WTC11 (cell line): ENCODE measurements at regions not wholly inside any gene's neighbourhood (a gene's known extent, or its start where the extent isn't known, plus 50 kb on each side); places are given as distances from the start of the nearest gene placed in this dataset.

ENCODE experiments used
- ATAC-seq: fragments of 200-7000 bp; cut with Tn5 transposase; 2 replicates; pipeline ENCODE4 v1.10.0; 2021; ENCODE audit warnings: mild to moderate bottlenecking, moderate library complexity
- CTCF ChIA-PET: fragments of 300-600 bp; sonication (Branson Sonifier 250); formaldehyde crosslinking; loops from one replicate; lab custom pipeline; 2021; ENCODE audit warnings: antibody characterized with exemption; lab: Charles Lee
- POLR2A ChIA-PET: fragments of 350-600 bp; sonication (Branson Sonifier 250); formaldehyde crosslinking; loops from one replicate; lab custom pipeline; 2021; ENCODE audit warnings: antibody characterized with exemption; lab: Charles Lee
- DNase-seq: peaks from one replicate; pipeline ENCODE4 v3.0.0; 2021; ENCODE audit warnings: low spot score
- H3K27ac Mint-ChIP-seq: 2 replicates; pipeline ENCODE4 v1.8.0; 2021; ENCODE audit warnings: mixed read lengths
- H3K27me3 Mint-ChIP-seq: 2 replicates; pipeline ENCODE4 v1.8.0; 2021; ENCODE audit warnings: low read depth, mild to moderate bottlenecking, moderate library complexity, mixed read lengths
- H3K36me3 Mint-ChIP-seq: 2 replicates; pipeline ENCODE4 v1.8.0; 2021; ENCODE audit warnings: mixed read lengths
- H3K4me1 Mint-ChIP-seq: 2 replicates; pipeline ENCODE4 v1.8.0; 2022; ENCODE audit warnings: mixed read lengths
- H3K4me3 Mint-ChIP-seq: 2 replicates; pipeline ENCODE4 v1.8.0; 2021; ENCODE audit warnings: mild to moderate bottlenecking, moderate library complexity, mixed read lengths
- H3K9me3 Mint-ChIP-seq: 2 replicates; pipeline ENCODE4 v1.8.0; 2021; ENCODE audit warnings: mixed read lengths
- CREM ChIP-seq: sonication (generic); formaldehyde crosslinking; IDR thresholded peaks from 2 replicates; pipeline ENCODE4 v1.8.1; 2022; ENCODE audit warnings: mild to moderate bottlenecking, missing genetic modification reagents, moderate library complexity
- CTCF ChIP-seq: fragments of 200-600 bp; IDR thresholded peaks from 2 replicates; pipeline ENCODE4 v1.8.0; 2022; ENCODE audit warnings: antibody characterized with exemption
- ERG ChIP-seq: fragments of 250-450 bp; sonication (Bioruptor Pico); IDR thresholded peaks from 2 replicates; pipeline ENCODE4 v1.8.0; 2021; ENCODE audit warnings: mild to moderate bottlenecking
- FOXJ3 ChIP-seq: sonication (generic); formaldehyde crosslinking; IDR thresholded peaks from 2 replicates; pipeline ENCODE4 v1.9.0; 2021; ENCODE audit warnings: missing genetic modification reagents, mild to moderate bottlenecking, borderline replicate concordance
- GABPB1 ChIP-seq: sonication (generic); formaldehyde crosslinking; IDR thresholded peaks from 2 replicates; pipeline ENCODE4 v1.8.1; 2023; ENCODE audit warnings: mild to moderate bottlenecking, missing genetic modification reagents
- HMGA2 ChIP-seq: fragments of 250-450 bp; sonication (Bioruptor Pico); IDR thresholded peaks from 2 replicates; pipeline ENCODE4 v1.4.0; 2021; ENCODE audit warnings: mild to moderate bottlenecking, moderate library complexity
- SMAD4 ChIP-seq: sonication (generic); formaldehyde crosslinking; IDR thresholded peaks from 2 replicates; pipeline ENCODE4 v1.8.0; 2022; ENCODE audit warnings: mild to moderate bottlenecking, missing genetic modification reagents
- SOX15 ChIP-seq: fragments of 250-450 bp; sonication (Bioruptor Pico); IDR thresholded peaks from 2 replicates; pipeline ENCODE4 v1.9.0; 2021; ENCODE audit warnings: mild to moderate bottlenecking
- TP53 ChIP-seq: sonication (generic); formaldehyde crosslinking; IDR thresholded peaks from 2 replicates; pipeline ENCODE4 v1.8.1; 2023; ENCODE audit warnings: mild to moderate bottlenecking, missing genetic modification reagents
- ZNF219 ChIP-seq: sonication (generic); formaldehyde crosslinking; IDR thresholded peaks from 2 replicates; pipeline ENCODE4 v1.8.0; 2023; ENCODE audit warnings: missing genetic modification reagents, mild to moderate bottlenecking, borderline replicate concordance
- ZNF232 ChIP-seq: sonication (generic); formaldehyde crosslinking; IDR thresholded peaks from 2 replicates; pipeline ENCODE4 v1.8.0; 2022; ENCODE audit warnings: mild to moderate bottlenecking, missing genetic modification reagents
- ZNF317 ChIP-seq: sonication (generic); formaldehyde crosslinking; IDR thresholded peaks from 2 replicates; pipeline ENCODE4 v1.8.1; 2023; ENCODE audit warnings: low read depth, mild to moderate bottlenecking, moderate library complexity, missing genetic modification reagents, borderline replicate concordance
- ZNF416 ChIP-seq: fragments of 250-450 bp; sonication (Bioruptor Pico); IDR thresholded peaks from 2 replicates; pipeline ENCODE4 v1.9.0; 2021; ENCODE audit warnings: mild to moderate bottlenecking, inconsistent platforms
- ZNF671 ChIP-seq: fragments of 250-450 bp; sonication (Bioruptor Pico); IDR thresholded peaks from 2 replicates; pipeline ENCODE4 v1.8.0; 2021; ENCODE audit warnings: mild to moderate bottlenecking
- TF ChIP-seq, protein P1 (sequence below): fragments of 250-450 bp; sonication (Bioruptor Pico); IDR thresholded peaks from 2 replicates; pipeline ENCODE4 v1.9.0; 2021; ENCODE audit warnings: mild to moderate bottlenecking
- TF ChIP-seq, protein P2 (sequence below): fragments of 250-450 bp; sonication (Bioruptor Pico); IDR thresholded peaks from 2 replicates; pipeline ENCODE4 v1.9.0; 2021; ENCODE audit warnings: moderate library complexity, mild to moderate bottlenecking, inconsistent platforms, borderline replicate concordance
- TF ChIP-seq, protein P3 (sequence below): sonication (generic); formaldehyde crosslinking; IDR thresholded peaks from 2 replicates; pipeline ENCODE4 v1.8.1; 2022; ENCODE audit warnings: mild to moderate bottlenecking, missing genetic modification reagents, moderate library complexity, borderline replicate concordance
- TF ChIP-seq, protein P4 (sequence below): fragments of 250-450 bp; sonication (Bioruptor Pico); IDR thresholded peaks from 2 replicates; pipeline ENCODE4 v2.1.2; 2022; ENCODE audit warnings: mild to moderate bottlenecking, moderate library complexity

- no peak for TF ChIP-seq ZNF416 (CRISPR knock-in tag)
- no peak for TF ChIP-seq SOX15
- TF ChIP-seq, protein P1, sequence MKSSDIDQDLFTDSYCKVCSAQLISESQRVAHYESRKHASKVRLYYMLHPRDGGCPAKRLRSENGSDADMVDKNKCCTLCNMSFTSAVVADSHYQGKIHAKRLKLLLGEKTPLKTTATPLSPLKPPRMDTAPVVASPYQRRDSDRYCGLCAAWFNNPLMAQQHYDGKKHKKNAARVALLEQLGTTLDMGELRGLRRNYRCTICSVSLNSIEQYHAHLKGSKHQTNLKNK (CRISPR knock-in tag), result no peak
- TF ChIP-seq ZNF317 (CRISPR knock-in tag), result no peak
- TF ChIP-seq, all 79 proteins: peak for 0
- H3K9me3 Mint-ChIP-seq, result no peaks in the 10 kb centered on the region
- CTCF ChIA-PET, result interaction anchor here (1.1 to 1.2 kb wide), 2 partner anchors 48 to 69 kb away, joined by 3 read pairs; no protein-coding TSS in a partner anchor
- peaks cover 4% of the 10 kb centered on the region; the same call in 1 of the 2 replicates for H3K27me3 Mint-ChIP-seq
- ATAC-seq (no peak), DNase-seq (no peak)
- no peak overlapping the region for H3K4me3 Mint-ChIP-seq
- H3K27ac Mint-ChIP-seq, result no peak overlapping the region
- 0 out of 2 replicates have a peak, but pooled peaks cover 4% of the 10 kb centered on the region for H3K4me1 Mint-ChIP-seq
- H3K36me3 Mint-ChIP-seq, result no peaks in the 10 kb centered on the region
- POLR2A ChIA-PET, result no interaction called here
Measured at GRCh38 chr5:135272311-135272805, 126.7 kb downstream of the MACROH2A1 start.

DNA sequence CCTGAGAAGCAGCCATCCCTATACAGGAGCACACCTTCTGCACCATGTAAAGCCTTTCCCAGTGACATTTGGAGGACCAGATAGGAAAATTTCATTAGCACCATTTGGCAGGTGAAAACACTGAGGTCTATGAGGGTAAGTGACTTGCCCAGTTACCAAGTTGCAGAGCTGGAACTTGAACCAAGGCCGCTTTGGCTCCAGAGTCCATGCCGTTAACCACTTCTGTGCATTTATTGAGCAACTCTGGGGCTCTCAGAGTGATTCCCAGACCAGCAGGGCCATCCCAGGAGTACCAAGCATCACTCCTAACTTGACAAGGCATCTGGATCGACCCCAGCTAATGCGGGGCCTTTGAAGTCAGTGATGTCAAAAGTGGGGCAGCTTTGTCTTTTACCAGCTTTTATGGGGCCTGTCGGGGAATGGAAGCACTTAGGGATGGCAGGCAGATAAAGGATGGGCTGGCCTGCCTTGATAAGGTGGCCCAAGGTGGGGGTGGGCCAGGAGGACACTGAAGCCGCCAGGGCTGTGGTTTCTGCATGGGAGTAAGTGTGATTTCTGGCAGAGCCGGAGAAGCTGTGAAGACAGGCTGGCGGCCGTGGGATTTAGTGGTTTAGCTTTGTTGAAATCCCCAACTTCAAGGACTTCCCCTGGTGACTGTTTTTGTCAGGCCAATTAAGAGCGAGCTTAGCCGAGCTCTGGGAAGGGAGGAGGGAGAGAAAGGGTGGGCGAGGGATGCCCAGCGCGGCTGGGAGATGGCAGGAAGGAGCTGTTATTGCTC lies 127.3 kb downstream of the MACROH2A1 start:
- DNase-seq (no peak), ATAC-seq (no peak)
- H3K27ac Mint-ChIP-seq, result no peak overlapping the region
- ChIA-PET CTCF (interaction anchor here (1.1 to 1.2 kb wide), 2 partner anchors 48 to 68 kb away, joined by 3 read pairs; no protein-coding TSS in a partner anchor), POLR2A (no interaction called here)
- H3K36me3 Mint-ChIP-seq, result no peaks in the 10 kb centered on the region
- H3K4me3 Mint-ChIP-seq, result no peak overlapping the region
- peaks cover 4% of the 10 kb centered on the region; the same call in 1 of the 2 replicates for H3K27me3 Mint-ChIP-seq
- H3K4me1 Mint-ChIP-seq, result 0 out of 2 replicates have a peak, but pooled peaks cover 4% of the 10 kb centered on the region
- TF ChIP-seq ZNF671, result no peak
- TF ChIP-seq SMAD4 (CRISPR knock-in tag), result no peak
- TF ChIP-seq ZNF232 (CRISPR knock-in tag), result no peak
- TF ChIP-seq, protein P2, sequence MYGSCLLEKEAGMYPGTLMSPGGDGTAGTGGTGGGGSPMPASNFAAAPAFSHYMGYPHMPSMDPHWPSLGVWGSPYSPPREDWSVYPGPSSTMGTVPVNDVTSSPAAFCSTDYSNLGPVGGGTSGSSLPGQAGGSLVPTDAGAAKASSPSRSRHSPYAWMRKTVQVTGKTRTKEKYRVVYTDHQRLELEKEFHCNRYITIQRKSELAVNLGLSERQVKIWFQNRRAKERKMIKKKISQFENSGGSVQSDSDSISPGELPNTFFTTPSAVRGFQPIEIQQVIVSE, result no peak
- no peak for TF ChIP-seq TP53 (CRISPR knock-in tag)
- no peak for TF ChIP-seq GABPB1 (CRISPR knock-in tag)
- no peak for TF ChIP-seq FOXJ3 (CRISPR knock-in tag)
- TF ChIP-seq, protein P1 (CRISPR knock-in tag), result no peak
- TF ChIP-seq, protein P3, sequence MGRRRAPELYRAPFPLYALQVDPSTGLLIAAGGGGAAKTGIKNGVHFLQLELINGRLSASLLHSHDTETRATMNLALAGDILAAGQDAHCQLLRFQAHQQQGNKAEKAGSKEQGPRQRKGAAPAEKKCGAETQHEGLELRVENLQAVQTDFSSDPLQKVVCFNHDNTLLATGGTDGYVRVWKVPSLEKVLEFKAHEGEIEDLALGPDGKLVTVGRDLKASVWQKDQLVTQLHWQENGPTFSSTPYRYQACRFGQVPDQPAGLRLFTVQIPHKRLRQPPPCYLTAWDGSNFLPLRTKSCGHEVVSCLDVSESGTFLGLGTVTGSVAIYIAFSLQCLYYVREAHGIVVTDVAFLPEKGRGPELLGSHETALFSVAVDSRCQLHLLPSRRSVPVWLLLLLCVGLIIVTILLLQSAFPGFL (CRISPR knock-in tag), result no peak
- TF ChIP-seq ZNF219 (CRISPR knock-in tag), result no peak
- no peak for TF ChIP-seq CREM
- no peak for TF ChIP-seq HMGA2 (CRISPR knock-in tag)
- TF ChIP-seq, protein P4, sequence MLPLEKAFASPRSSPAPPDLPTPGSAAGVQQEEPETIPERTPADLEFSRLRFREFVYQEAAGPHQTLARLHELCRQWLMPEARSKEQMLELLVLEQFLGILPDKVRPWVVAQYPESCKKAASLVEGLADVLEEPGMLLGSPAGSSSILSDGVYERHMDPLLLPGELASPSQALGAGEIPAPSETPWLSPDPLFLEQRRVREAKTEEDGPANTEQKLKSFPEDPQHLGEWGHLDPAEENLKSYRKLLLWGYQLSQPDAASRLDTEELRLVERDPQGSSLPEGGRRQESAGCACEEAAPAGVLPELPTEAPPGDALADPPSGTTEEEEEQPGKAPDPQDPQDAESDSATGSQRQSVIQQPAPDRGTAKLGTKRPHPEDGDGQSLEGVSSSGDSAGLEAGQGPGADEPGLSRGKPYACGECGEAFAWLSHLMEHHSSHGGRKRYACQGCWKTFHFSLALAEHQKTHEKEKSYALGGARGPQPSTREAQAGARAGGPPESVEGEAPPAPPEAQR, result no peak
- no peaks in the 10 kb centered on the region for H3K9me3 Mint-ChIP-seq

GRCh38 chr5:135269931-135270421 lies 129.1 kb downstream of the MACROH2A1 start:
- H3K4me3 Mint-ChIP-seq, result no peak overlapping the region
- H3K4me1 Mint-ChIP-seq, result 0 out of 2 replicates have a peak, but pooled peaks cover 4% of the 10 kb centered on the region
- CTCF ChIA-PET, result interaction anchor here (1.0 kb wide), 1 partner anchor 15 kb away, joined by 3 read pairs; no protein-coding TSS in a partner anchor
- no peaks in the 10 kb centered on the region for H3K36me3 Mint-ChIP-seq
- H3K27me3 Mint-ChIP-seq, result peaks cover 4% of the 10 kb centered on the region; the same call in 1 of the 2 replicates
- H3K9me3 Mint-ChIP-seq, result no peaks in the 10 kb centered on the region
- H3K27ac Mint-ChIP-seq, result no peak overlapping the region
- POLR2A ChIA-PET, result no interaction called here
- DNase-seq, result no peak
- ATAC-seq, result no peak
- no peak for TF ChIP-seq FOXJ3 (CRISPR knock-in tag)
- TF ChIP-seq, protein P4, result no peak
- no peak for TF ChIP-seq ERG (CRISPR knock-in tag)
- TF ChIP-seq CTCF, result no peak
- TF ChIP-seq, protein P3 (CRISPR knock-in tag), result no peak
